IMR-90 (cell line): ENCODE measurements at regions not wholly inside any gene's neighbourhood (a gene's known extent, or its start where the extent isn't known, plus 50 kb on each side); places are given as distances from the start of the nearest gene placed in this dataset.

ENCODE experiments used
- ATAC-seq: fragments of 200-7000 bp; cut with Tn5 transposase; 2 replicates; pipeline ENCODE4 v1.9.1; 2020; ENCODE audit warnings: low read depth, mild to moderate bottlenecking, moderate library complexity
- BruUV-seq: library from RNA; stranded (reverse); fragments of 400-500 nt; replicated peaks from 2 replicates; lab custom pipeline; 2021; lab: Mats Ljungman, UMichigan
- CTCF ChIA-PET: fragments of 300-600 bp; formaldehyde crosslinking; extraction: SDS; loops from one replicate; lab custom pipeline; 2021; ENCODE audit warnings: antibody characterized with exemption; lab: Yijun Ruan, JAX
- POLR2A ChIA-PET: fragments of 300-600 bp; sonication (Branson Sonifier 250); formaldehyde crosslinking; loops from one replicate; lab custom pipeline; 2022; ENCODE audit warnings: antibody characterized with exemption; ENCODE audit not compliant: unreplicated experiment; lab: Charles Lee
- DNase-seq: peaks from one replicate; pipeline ENCODE4 v3.0.0; 2013
- H2AFZ ChIP-seq: replicated peaks from 2 replicates; pipeline ENCODE3; 2013; ENCODE audit warnings: low read length, mild to moderate bottlenecking; ENCODE audit not compliant: poor library complexity
- H2AK5ac ChIP-seq: 2 replicates; pipeline ENCODE4 v1.6.1; 2013; ENCODE audit warnings: low read depth, low read length, inconsistent platforms
- H2AK9ac ChIP-seq: replicated peaks from 2 replicates; pipeline ENCODE3; 2013; ENCODE audit warnings: mild to moderate bottlenecking, low read depth, low read length, moderate library complexity; ENCODE audit not compliant: poor library complexity
- H2BK120ac ChIP-seq: 2 replicates; pipeline ENCODE4 v1.6.1; 2013; ENCODE audit warnings: low read depth, low read length, inconsistent platforms
- H2BK15ac ChIP-seq: 3 replicates; pipeline ENCODE4 v1.6.1; 2013; ENCODE audit warnings: low read depth, low read length, inconsistent platforms
- H2BK20ac ChIP-seq: 2 replicates; pipeline ENCODE4 v1.6.1; 2013; ENCODE audit warnings: low read depth, mild to moderate bottlenecking, inconsistent platforms, low read length, moderate library complexity
- H2BK5ac ChIP-seq: 2 replicates; pipeline ENCODE4 v1.6.1; 2013; ENCODE audit warnings: mild to moderate bottlenecking, low read depth, low read length, inconsistent platforms; ENCODE audit not compliant: poor library complexity, severe bottlenecking
- H3K14ac ChIP-seq: replicated peaks from 2 replicates; pipeline ENCODE4 v1.6.1; 2013; ENCODE audit warnings: low read depth, low read length, inconsistent platforms
- H3K18ac ChIP-seq: 2 replicates; pipeline ENCODE4 v1.6.1; 2013; ENCODE audit warnings: low read depth, low read length, control low read depth
- H3K23ac ChIP-seq: 2 replicates; pipeline ENCODE4 v1.6.1; 2013; ENCODE audit warnings: low read depth, low read length, inconsistent platforms
- H3K27ac ChIP-seq: 2 replicates; pipeline ENCODE4 v1.5.1; 2013; ENCODE audit warnings: mild to moderate bottlenecking, control low read depth, low read length; ENCODE audit not compliant: insufficient read depth
- H3K27me3 ChIP-seq: 2 replicates; pipeline ENCODE4 v1.6.1; 2013; ENCODE audit warnings: low read length; ENCODE audit not compliant: control insufficient read depth, insufficient read depth
- H3K36me3 ChIP-seq: 2 replicates; pipeline ENCODE4 v1.6.1; 2013; ENCODE audit warnings: low read length, mixed read lengths; ENCODE audit not compliant: control insufficient read depth, insufficient read depth
- H3K4ac ChIP-seq: 2 replicates; pipeline ENCODE4 v1.6.1; 2013; ENCODE audit warnings: low read depth, low read length, inconsistent platforms
- H3K4me1 ChIP-seq: 2 replicates; pipeline ENCODE4 v1.6.1; 2013; ENCODE audit warnings: low read length, mixed read lengths; ENCODE audit not compliant: control insufficient read depth, insufficient read depth
- H3K4me2 ChIP-seq: 2 replicates; pipeline ENCODE4 v1.6.1; 2013; ENCODE audit warnings: low read depth, mild to moderate bottlenecking, control low read depth, low read length, moderate library complexity
- H3K4me3 ChIP-seq: 2 replicates; pipeline ENCODE4 v1.5.1; 2013; ENCODE audit warnings: low read depth, mild to moderate bottlenecking, control low read depth, low read length, moderate library complexity; ENCODE audit not compliant: insufficient read depth
- H3K56ac ChIP-seq: 2 replicates; pipeline ENCODE4 v1.6.1; 2013; ENCODE audit warnings: low read length, inconsistent platforms; ENCODE audit not compliant: insufficient read depth; ENCODE audit errors: extremely low read depth
- H3K79me1 ChIP-seq, 2 experiments: 2 replicates each; pipeline ENCODE4 v1.6.1; 2013; ENCODE audit warnings: low read length in 2 of 2, inconsistent platforms in 1 of 2, low read depth in 1 of 2
- H3K9ac ChIP-seq: 2 replicates; pipeline ENCODE4 v1.6.1; 2013; ENCODE audit warnings: low read depth, low read length, control low read depth
- H3K9me1 ChIP-seq: 2 replicates; pipeline ENCODE4 v1.6.1; 2013; ENCODE audit warnings: low read length, inconsistent platforms; ENCODE audit not compliant: insufficient read depth
- H3K9me3 ChIP-seq: 2 replicates; pipeline ENCODE4 v1.6.1; 2013; ENCODE audit warnings: low read length; ENCODE audit not compliant: control insufficient read depth, insufficient read depth
- H4K20me1 ChIP-seq: 2 replicates; pipeline ENCODE4 v1.6.1; 2013; ENCODE audit warnings: low read length, inconsistent platforms; ENCODE audit not compliant: insufficient read depth
- H4K5ac ChIP-seq: 2 replicates; pipeline ENCODE4 v1.6.1; 2013; ENCODE audit warnings: mild to moderate bottlenecking, low read depth, low read length, control low read depth
- H4K8ac ChIP-seq, 2 experiments: 2 replicates each; pipeline ENCODE4 v1.6.1; 2013; ENCODE audit warnings: low read depth in 2 of 2, low read length in 2 of 2, control low read depth in 1 of 2, inconsistent platforms in 1 of 2
- H4K91ac ChIP-seq: 2 replicates; pipeline ENCODE4 v1.6.1; 2013; ENCODE audit warnings: low read depth, low read length, inconsistent platforms; ENCODE audit not compliant: insufficient read depth
- BHLHE40 ChIP-seq: fragments of 150-350 bp; IDR thresholded peaks from 2 replicates; pipeline ENCODE4 v1.6.1; 2016; ENCODE audit warnings: mild to moderate bottlenecking, low read depth, low read length
- MXI1 ChIP-seq: IDR thresholded peaks from 2 replicates; pipeline ENCODE4 v1.6.1; 2012; ENCODE audit warnings: low read depth, mild to moderate bottlenecking, low read length, moderate library complexity, borderline replicate concordance
- RAD21 ChIP-seq: IDR thresholded peaks from 2 replicates; pipeline ENCODE4 v1.6.1; 2012; ENCODE audit warnings: low read length, improper control_type of control experiment
- RCOR1 ChIP-seq: IDR thresholded peaks from 2 replicates; pipeline ENCODE4 v1.6.1; 2012; ENCODE audit warnings: mild to moderate bottlenecking, low read length, improper control_type of control experiment; ENCODE audit not compliant: insufficient replicate concordance
- USF2 ChIP-seq: fragments of 150-350 bp; IDR thresholded peaks from 2 replicates; pipeline ENCODE4 v1.6.1; 2017; ENCODE audit warnings: mild to moderate bottlenecking, antibody characterized with exemption, low read length, low read depth
- WGBS, 2 experiments: methylation state at CpG; one replicate each; pipeline versions ENCODE4 v1.1.5 to v1.1.7; 2013; ENCODE audit warnings: missing lambda C conversion rate in 2 of 2; ENCODE audit not compliant: insufficient read length in 1 of 2; ENCODE audit errors: extremely low coverage in 2 of 2; 5-methylcytosine and 5-hydroxymethylcytosine counted together
- dilution Hi-C: fragments of 300-500 bp; cut with HindIII; formaldehyde crosslinking; loops from one replicate; pipeline ENCODE4 v1.14.3; 2018; ENCODE audit warnings: low sequenced_read_pairs; ENCODE audit not compliant: unreplicated experiment
- in situ Hi-C: fragments of 300-500 bp; cut with MboI; formaldehyde crosslinking; loops from 3 replicates; pipeline ENCODE4 v1.14.3; 2019; ENCODE audit warnings: low sequenced_read_pairs, inconsistent platforms, mixed read lengths
- intact Hi-C: fragments of 100-400 bp; cut with micrococcal nuclease; formaldehyde crosslinking; loops from 2 replicates; pipeline ENCODE4 v1.10.0; 2022

- ChIA-PET CTCF (no interaction called here), POLR2A (no interaction called here)
- no peak overlapping the region for H2AFZ ChIP-seq
- H3K4me3 ChIP-seq, result no peak overlapping the region
- peak overlapping the region; percentile 73 for H2BK120ac ChIP-seq
- H4K8ac ChIP-seq, result no peak overlapping the region
- no TSS peak for BruUV-seq
- H4K20me1 ChIP-seq, result no peaks in the 10 kb centered on the region
- peak overlapping the region; percentile 80 for H2BK5ac ChIP-seq
- DNase-seq (peak; percentile 92), ATAC-seq (peak; percentile 87)
- WGBS, 2 experiments, result no CpG with 5 or more reads among the region's 3 CpGs
- H2BK15ac ChIP-seq, result no peak overlapping the region
- intact Hi-C loops, result loop anchor here (1.0 to 10.0 kb wide), 3 partner anchors 60 to 500 kb away; partner anchors contain the start of gene EPHA4
- peak overlapping the region; percentile 53; the same call in 1 of the 2 replicates for H3K9ac ChIP-seq
- peaks cover 6% of the 10 kb centered on the region; the same call in 1 of the 2 replicates for H3K4me1 ChIP-seq
- H3K18ac ChIP-seq, result no peak overlapping the region
- peak overlapping the region; percentile 74; the same call in 1 of the 2 replicates for H3K4me2 ChIP-seq
- TF ChIP-seq MXI1, result no peak
- no peak for TF ChIP-seq USF2
- TF ChIP-seq BHLHE40, result no peak
- TF ChIP-seq RCOR1, result no peak
- TF ChIP-seq RAD21, result no peak
- peak overlapping the region; percentile 4; the same call in 1 of the 2 replicates for H3K56ac ChIP-seq
- peak overlapping the region; percentile 83 for H2BK20ac ChIP-seq
- peaks cover 6% of the 10 kb centered on the region; the same call in 1 of the 2 replicates for H3K9me1 ChIP-seq
- H3K4ac ChIP-seq, result no peak overlapping the region
- dilution Hi-C loops, result no loop called here
- no peaks in the 10 kb centered on the region for H3K36me3 ChIP-seq
- no peak overlapping the region for H2AK9ac ChIP-seq
- H3K27me3 ChIP-seq, result no peaks in the 10 kb centered on the region
- in situ Hi-C loops, result no loop called here
- peak overlapping the region; percentile 71 for H3K14ac ChIP-seq
- peaks cover 10% of the 10 kb centered on the region for H3K9me3 ChIP-seq
- no peak overlapping the region for H3K23ac ChIP-seq
- H2AK5ac ChIP-seq, result no peak overlapping the region
- H3K79me1 ChIP-seq, result no peaks in the 10 kb centered on the region
- H4K91ac ChIP-seq, result no peak overlapping the region
- peak overlapping the region; percentile 69; the same call in 1 of the 2 replicates for H3K27ac ChIP-seq
- H4K5ac ChIP-seq, result no peak overlapping the region; the same call in 1 of the 2 replicates
Measured at GRCh38 chr2:221075203-221075602, 496.9 kb downstream of the EPHA4 start.
